Smooth muscle cell (in vitro differentiated cells): ENCODE measurements at regions not wholly inside any gene's neighbourhood (a gene's known extent, or its start where the extent isn't known, plus 50 kb on each side); places are given as distances from the start of the nearest gene placed in this dataset.

Experiments
- DNase-seq: peaks from one replicate; lab custom pipeline; 2025; ENCODE audit not compliant: unreplicated experiment; lab: John Stamatoyannopoulos, UW
- H2AFZ ChIP-seq: fragments of 200-600 bp; sonication (generic); 2 replicates; pipeline ENCODE4 v1.6.0; 2016; ENCODE audit warnings: antibody characterized with exemption, low read depth, mild to moderate bottlenecking
- H3F3A ChIP-seq: fragments of 200-600 bp; sonication (generic); 2 replicates; pipeline ENCODE4 v1.6.0; 2017; ENCODE audit warnings: antibody characterized with exemption, low read depth
- H3K27ac ChIP-seq: fragments of 200-600 bp; sonication (generic); 2 replicates; pipeline ENCODE4 v1.5.1; 2016; ENCODE audit warnings: low read depth, mild to moderate bottlenecking
- H3K27me3 ChIP-seq: fragments of 200-600 bp; sonication (generic); 2 replicates; pipeline ENCODE4 v1.6.1; 2016; ENCODE audit warnings: low read depth, mild to moderate bottlenecking
- H3K36me3 ChIP-seq: fragments of 200-600 bp; sonication (generic); 2 replicates; pipeline ENCODE4 v1.5.1; 2016; ENCODE audit warnings: low read depth
- H3K4me1 ChIP-seq: fragments of 200-600 bp; sonication (generic); 2 replicates; pipeline ENCODE4 v1.5.1; 2016; ENCODE audit warnings: low read depth
- H3K4me2 ChIP-seq: fragments of 200-600 bp; sonication (generic); 2 replicates; pipeline ENCODE4 v1.6.0; 2016; ENCODE audit warnings: mild to moderate bottlenecking
- H3K4me3 ChIP-seq: fragments of 200-600 bp; sonication (generic); 2 replicates; pipeline ENCODE4 v1.5.1; 2016; ENCODE audit warnings: mild to moderate bottlenecking
- H3K79me2 ChIP-seq: fragments of 200-600 bp; sonication (generic); 2 replicates; pipeline ENCODE4 v1.6.0; 2016; ENCODE audit warnings: low read depth, mild to moderate bottlenecking
- H3K9ac ChIP-seq: fragments of 200-600 bp; sonication (generic); 2 replicates; pipeline ENCODE4 v1.6.0; 2016; ENCODE audit warnings: low read depth
- H3K9me3 ChIP-seq: fragments of 200-600 bp; sonication (generic); replicated peaks from 2 replicates; pipeline ENCODE4 v1.5.1; 2016; ENCODE audit warnings: low read depth
- H4K20me1 ChIP-seq: fragments of 200-600 bp; sonication (generic); 2 replicates; pipeline ENCODE4 v1.6.0; 2016; ENCODE audit warnings: low read depth
- CTCF ChIP-seq: fragments of 200-600 bp; sonication (generic); IDR thresholded peaks from 2 replicates; pipeline ENCODE4 v1.5.1; 2017; ENCODE audit warnings: borderline replicate concordance, mild to moderate bottlenecking, antibody characterized with exemption; ENCODE audit not compliant: insufficient read depth, poor library complexity, severe bottlenecking
- whole genome bisulfite sequencing: methylation state at CpG from one replicate; pipeline ENCODE4 v1.1.7; 2016; ENCODE audit warnings: low lambda C conversion rate; 5-methylcytosine and 5-hydroxymethylcytosine counted together

GRCh38 chr7:85669225-85669624 lies 482.4 kb upstream of the SEMA3D start:
- TF ChIP-seq CTCF = no peak
- H3K4me1 ChIP-seq = no peaks in the 10 kb centered on the region
- no peak overlapping the region for H2AFZ ChIP-seq
- H3K27ac ChIP-seq = no peak overlapping the region
- no peak overlapping the region for H3K4me3 ChIP-seq
- H3K79me2 ChIP-seq = no peaks in the 10 kb centered on the region
- H3K9ac ChIP-seq = no peak overlapping the region
- H4K20me1 ChIP-seq = no peaks in the 10 kb centered on the region
- no peaks in the 10 kb centered on the region for H3K36me3 ChIP-seq
- WGBS = 81% methylated on average over 3 of the region's 3 CpGs
- DNase-seq = no peak
- H3K27me3 ChIP-seq = no peaks in the 10 kb centered on the region
- no peak overlapping the region for H3K4me2 ChIP-seq
- H3K9me3 ChIP-seq = no peaks in the 10 kb centered on the region
- no peaks in the 10 kb centered on the region for H3F3A ChIP-seq

- Histone ChIP-seq H4K20me1 (no peaks in the 10 kb centered on the region), H3K27me3 (no peaks in the 10 kb centered on the region), H3K4me1 (no peaks in the 10 kb centered on the region), H3K9me3 (no peaks in the 10 kb centered on the region), H3K4me3 (no peak overlapping the region), H3K27ac (no peak overlapping the region), H3K36me3 (no peaks in the 10 kb centered on the region), H3K9ac (no peak overlapping the region), H3K4me2 (no peak overlapping the region), H3K79me2 (no peaks in the 10 kb centered on the region), H2AFZ (no peak overlapping the region), H3F3A (no peaks in the 10 kb centered on the region)
- no peak for TF ChIP-seq CTCF
- DNase-seq = no peak
- 86% methylated on average over 2 of the region's 2 CpGs for WGBS
These were observed 477.5 kb upstream of the SEMA3D start for GRCh38 chr7:85664341-85664740.

GRCh38 chr7:85659364-85659763 lies 472.5 kb upstream of the SEMA3D start:
- Histone ChIP-seq H4K20me1 (no peaks in the 10 kb centered on the region), H3K4me3 (no peak overlapping the region), H3F3A (no peaks in the 10 kb centered on the region), H3K9me3 (no peaks in the 10 kb centered on the region), H3K27me3 (no peaks in the 10 kb centered on the region), H3K27ac (no peak overlapping the region), H3K4me2 (no peak overlapping the region), H3K36me3 (no peaks in the 10 kb centered on the region), H3K79me2 (no peaks in the 10 kb centered on the region), H2AFZ (no peak overlapping the region), H3K9ac (no peak overlapping the region), H3K4me1 (no peaks in the 10 kb centered on the region)
- TF ChIP-seq CTCF = no peak
- no peak for DNase-seq

GRCh38 chr7:85655252-85655651 lies 468.4 kb upstream of the SEMA3D start:
- Histone ChIP-seq H2AFZ (no peak overlapping the region), H3K9me3 (no peaks in the 10 kb centered on the region), H3K79me2 (no peaks in the 10 kb centered on the region), H3K36me3 (no peaks in the 10 kb centered on the region), H4K20me1 (no peaks in the 10 kb centered on the region), H3K9ac (no peak overlapping the region), H3F3A (no peaks in the 10 kb centered on the region), H3K4me3 (no peak overlapping the region), H3K4me2 (no peak overlapping the region), H3K27me3 (no peaks in the 10 kb centered on the region), H3K27ac (no peak overlapping the region), H3K4me1 (no peaks in the 10 kb centered on the region)
- 74% methylated on average over 5 of the region's 5 CpGs for WGBS
- TF ChIP-seq CTCF = no peak
- no peak for DNase-seq
